ENCODE measurements at regions not wholly inside any gene's neighbourhood (a gene's known extent, or its start where the extent isn't known, plus 50 kb on each side); places are given as distances from the start of the nearest gene placed in this dataset.

DNA sequence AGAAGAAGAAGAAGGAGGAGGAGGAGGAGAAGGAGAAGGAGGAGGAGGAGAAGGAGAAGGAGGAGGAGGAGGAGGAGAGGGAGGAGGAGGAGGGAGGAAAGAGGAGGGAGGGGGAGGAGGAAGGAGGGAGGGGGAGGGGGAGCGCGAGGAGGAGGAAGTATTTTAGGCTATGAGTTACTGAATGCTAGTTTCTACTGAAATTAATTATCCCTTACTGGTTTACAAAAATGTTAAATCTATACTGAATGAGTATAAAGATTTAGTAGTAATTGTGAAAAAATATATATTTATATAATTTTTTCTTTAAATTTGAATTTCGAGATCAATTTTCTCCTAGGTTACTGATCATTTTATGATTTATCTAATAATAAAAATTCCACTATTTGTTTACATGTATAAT lies 1769.0 kb upstream of the NUDT12 start:
- Histone ChIP-seq H3K9me3 (ENCODE audit: control insufficient read depth, low read depth, low read length) (no peaks in the 10 kb centered on the region), H3K27me3 (ENCODE audit: insufficient read depth, low read length) (no peaks in the 10 kb centered on the region), H2BK15ac (ENCODE audit: low read depth, low read length) (no peak overlapping the region), H3K23me2 (ENCODE audit: insufficient read length, low read depth, low read length, poor library complexity, severe bottlenecking) (no peaks in the 10 kb centered on the region), H4K8ac (replicated peaks; ENCODE audit: insufficient read length, low read depth, low read length) (no peak overlapping the region), H3K23ac (ENCODE audit: insufficient read length, low read depth, low read length) (no peak overlapping the region), H3K27ac (ENCODE audit: insufficient read length, low read depth, low read length) (no peak overlapping the region), H3K4me1 (ENCODE audit: insufficient read depth, low read length) (no peaks in the 10 kb centered on the region), H3K56ac (ENCODE audit: insufficient read length, low read depth, low read length) (no peak overlapping the region), H3K4me2 (ENCODE audit: insufficient read depth, insufficient read length, low read length) (no peak overlapping the region), H2BK20ac (ENCODE audit: low read depth, low read length, poor library complexity, severe bottlenecking) (no peak overlapping the region), H3T11ph (ENCODE audit: low read length) (no peak overlapping the region), H2AK5ac (ENCODE audit: insufficient read length, low read length) (no peak overlapping the region), H2BK120ac (ENCODE audit: low read depth, low read length, poor library complexity, severe bottlenecking) (no peak overlapping the region), H3K14ac (ENCODE audit: insufficient read depth, low read length) (no peak overlapping the region), H4K91ac (ENCODE audit: insufficient read length, low read depth, low read length) (no peak overlapping the region), H4K5ac (ENCODE audit: insufficient read length, low read depth, low read length) (no peak overlapping the region), H2AFZ (ENCODE audit: low read length) (no peak overlapping the region), H3K9ac (ENCODE audit: extremely low read depth, insufficient read length, low read length) (no peak overlapping the region), H3K18ac (ENCODE audit: insufficient read length, low read depth, low read length) (no peak overlapping the region), H3K79me1 (ENCODE audit: insufficient read depth, low read depth, low read length, poor library complexity, severe bottlenecking) (no peaks in the 10 kb centered on the region), H4K20me1 (ENCODE audit: control insufficient read depth, insufficient read depth, insufficient read length) (no peaks in the 10 kb centered on the region), H3K4ac (ENCODE audit: low read depth, low read length) (no peak overlapping the region), H3K79me2 (ENCODE audit: insufficient read depth, low read length) (no peaks in the 10 kb centered on the region), H2BK12ac (ENCODE audit: insufficient read length, low read depth, low read length) (no peak overlapping the region), H2BK5ac (ENCODE audit: insufficient read length, low read length) (no peak overlapping the region)
- DNase-seq, result no peak
- no peak for TF ChIP-seq CTCF (conservative IDR thresholded peaks at IDR 0.05)
- H3K4me1 Mint-ChIP-seq, result no peaks in the 10 kb centered on the region
- WGBS (ENCODE audit: extremely low coverage, insufficient read length, low lambda C conversion rate), result no CpG with 5 or more reads among the region's 3 CpGs
- peaks cover 0 to 5% (median 0%) of the 10 kb centered on the region in 3 experiments; a peak in 2 of 7 replicates for H3K36me3 Mint-ChIP-seq (ENCODE audit: insufficient read depth in 1 of 3, low read depth in 3 of 3)
- no peak overlapping the region for H3K4me3 Mint-ChIP-seq
- H3K9me3 Mint-ChIP-seq, result peaks cover 4 to 6% of the 10 kb centered on the region in 2 experiments; a peak in 3 of 5 replicates
- H3K27ac Mint-ChIP-seq, result no peak overlapping the region; a peak in 1 of 7 replicates
- no peaks in the 10 kb centered on the region for H3K27me3 Mint-ChIP-seq (ENCODE audit: low read depth)
